Stomach smooth muscle (tissue), 2 donors: ENCODE measurements at regions not wholly inside any gene's neighbourhood (a gene's known extent, or its start where the extent isn't known, plus 50 kb on each side); places are given as distances from the start of the nearest gene placed in this dataset.

Experiments
- H3K27ac ChIP-seq: one replicate; pipeline ENCODE4 v1.7.0; 2013; ENCODE audit warnings: mild to moderate bottlenecking, low read length, inconsistent platforms
- H3K27me3 ChIP-seq, 2 donors: one replicate each; pipeline ENCODE4 v1.7.0; 2013; ENCODE audit warnings: low read length in 2 of 2; ENCODE audit not compliant: insufficient read depth in 2 of 2, control insufficient read depth in 1 of 2
- H3K36me3 ChIP-seq, 2 donors: one replicate each; pipeline ENCODE4 v1.7.0; 2013; ENCODE audit warnings: low read length in 2 of 2; ENCODE audit not compliant: control insufficient read depth in 2 of 2, insufficient read depth in 2 of 2
- H3K4me1 ChIP-seq: one replicate; pipeline ENCODE4 v1.7.0; 2013; ENCODE audit warnings: low read length; ENCODE audit not compliant: control insufficient read depth, insufficient read depth
- H3K4me3 ChIP-seq, 2 donors: one replicate each; pipeline ENCODE4 v1.7.0; 2013; ENCODE audit warnings: low read length in 2 of 2
- H3K9ac ChIP-seq, 2 donors: one replicate each; pipeline ENCODE4 v1.7.0; 2013; ENCODE audit warnings: low read length in 2 of 2, mild to moderate bottlenecking in 1 of 2
- H3K9me3 ChIP-seq, 2 donors: one replicate each; pipeline ENCODE4 v1.7.0; 2013; ENCODE audit warnings: low read length in 2 of 2; ENCODE audit not compliant: control insufficient read depth in 2 of 2
- donor health status: healthy.
- donor health status: Pancreatic carcinoma.

- Histone ChIP-seq H3K4me3 (no peak overlapping the region), H3K9me3 (no peaks in the 10 kb centered on the region), H3K4me1 (no peaks in the 10 kb centered on the region), H3K9ac (no peak overlapping the region), H3K27ac (no peak overlapping the region), H3K27me3 (no peaks in the 10 kb centered on the region), H3K36me3 (no peaks in the 10 kb centered on the region)
These were observed 419.9 kb upstream of the ATP2B1 start for GRCh38 chr12:90128526-90128925.

- no peaks in the 10 kb centered on the region for H3K36me3 ChIP-seq
- no peak overlapping the region for H3K9ac ChIP-seq
- peaks cover 0 to 5% of the 10 kb centered on the region in 2 donors for H3K9me3 ChIP-seq
- no peaks in the 10 kb centered on the region for H3K27me3 ChIP-seq
- no peak overlapping the region for H3K27ac ChIP-seq
- no peaks in the 10 kb centered on the region for H3K4me1 ChIP-seq
- no peak overlapping the region for H3K4me3 ChIP-seq
These were observed 417.5 kb upstream of the ATP2B1 start for GRCh38 chr12:90126125-90126524.

GRCh38 chr12:90124914-90125313 lies 416.3 kb upstream of the ATP2B1 start:
- Histone ChIP-seq H3K4me1 (no peaks in the 10 kb centered on the region), H3K9ac (no peak overlapping the region), H3K4me3 (no peak overlapping the region), H3K36me3 (no peaks in the 10 kb centered on the region), H3K27ac (no peak overlapping the region), H3K27me3 (no peaks in the 10 kb centered on the region), H3K9me3 (peaks cover 0 to 5% of the 10 kb centered on the region in 2 donors)

- Histone ChIP-seq H3K4me1 (no peaks in the 10 kb centered on the region), H3K9me3 (peaks cover 0 to 5% of the 10 kb centered on the region in 2 donors), H3K27me3 (no peaks in the 10 kb centered on the region), H3K4me3 (no peak overlapping the region), H3K9ac (no peak overlapping the region), H3K27ac (no peak overlapping the region), H3K36me3 (no peaks in the 10 kb centered on the region)
These were observed 415.7 kb upstream of the ATP2B1 start for GRCh38 chr12:90124289-90124688.

GRCh38 chr12:90122681-90123080 lies 414.0 kb upstream of the ATP2B1 start:
- no peak overlapping the region for H3K4me3 ChIP-seq
- no peaks in the 10 kb centered on the region for H3K36me3 ChIP-seq
- no peaks in the 10 kb centered on the region for H3K27me3 ChIP-seq
- peaks cover 0 to 5% of the 10 kb centered on the region in 2 donors for H3K9me3 ChIP-seq
- H3K27ac ChIP-seq, result no peak overlapping the region
- no peak overlapping the region for H3K9ac ChIP-seq
- H3K4me1 ChIP-seq, result no peaks in the 10 kb centered on the region

GRCh38 chr12:90120627-90121026 lies 412.0 kb upstream of the ATP2B1 start:
- H3K4me1 ChIP-seq, result no peaks in the 10 kb centered on the region
- H3K36me3 ChIP-seq, result no peaks in the 10 kb centered on the region
- no peaks in the 10 kb centered on the region for H3K27me3 ChIP-seq
- H3K9ac ChIP-seq, result no peak overlapping the region
- H3K9me3 ChIP-seq, result peaks cover 0 to 5% of the 10 kb centered on the region in 2 donors
- H3K4me3 ChIP-seq, result no peak overlapping the region
- H3K27ac ChIP-seq, result no peak overlapping the region

GRCh38 chr12:90112666-90113065 lies 404.0 kb upstream of the ATP2B1 start:
- H3K27ac ChIP-seq, result no peak overlapping the region

GRCh38 chr12:90111791-90112580 lies 403.3 kb upstream of the ATP2B1 start:
- no peaks in the 10 kb centered on the region for H3K9me3 ChIP-seq
- H3K27me3 ChIP-seq, result no peaks in the 10 kb centered on the region
- no peaks in the 10 kb centered on the region for H3K4me1 ChIP-seq
- peak overlapping the region in 1 of 2 donors; percentile 1 for H3K4me3 ChIP-seq
- no peak overlapping the region for H3K9ac ChIP-seq
- no peak overlapping the region for H3K27ac ChIP-seq
- no peaks in the 10 kb centered on the region for H3K36me3 ChIP-seq

More at GRCh38 chr12:90112666-90113065, 404.0 kb upstream of the ATP2B1 start:
- H3K4me3 ChIP-seq, result no peak overlapping the region
- no peaks in the 10 kb centered on the region for H3K9me3 ChIP-seq
- no peaks in the 10 kb centered on the region for H3K36me3 ChIP-seq
- H3K4me1 ChIP-seq, result no peaks in the 10 kb centered on the region
- H3K9ac ChIP-seq, result no peak overlapping the region
- H3K27me3 ChIP-seq, result no peaks in the 10 kb centered on the region

GRCh38 chr12:90106568-90106967 lies 397.9 kb upstream of the ATP2B1 start:
- H3K9ac ChIP-seq, result no peak overlapping the region
- H3K27ac ChIP-seq, result no peak overlapping the region
- H3K4me1 ChIP-seq, result no peaks in the 10 kb centered on the region
- no peaks in the 10 kb centered on the region for H3K27me3 ChIP-seq
- H3K4me3 ChIP-seq, result no peak overlapping the region
- H3K9me3 ChIP-seq, result no peaks in the 10 kb centered on the region
- no peaks in the 10 kb centered on the region for H3K36me3 ChIP-seq

GRCh38 chr12:90102957-90103652 lies 394.5 kb upstream of the ATP2B1 start:
- H3K4me1 ChIP-seq, result no peaks in the 10 kb centered on the region
- no peak overlapping the region for H3K9ac ChIP-seq
- H3K27ac ChIP-seq, result no peak overlapping the region
- H3K27me3 ChIP-seq, result no peaks in the 10 kb centered on the region
- no peak overlapping the region for H3K4me3 ChIP-seq
- no peaks in the 10 kb centered on the region for H3K9me3 ChIP-seq
- no peaks in the 10 kb centered on the region for H3K36me3 ChIP-seq

- Histone ChIP-seq H3K27me3 (no peaks in the 10 kb centered on the region), H3K9me3 (no peaks in the 10 kb centered on the region), H3K36me3 (no peaks in the 10 kb centered on the region), H3K4me3 (no peak overlapping the region), H3K9ac (no peak overlapping the region), H3K4me1 (no peaks in the 10 kb centered on the region), H3K27ac (no peak overlapping the region)
These were observed 391.9 kb upstream of the ATP2B1 start for GRCh38 chr12:90100579-90100978.
